ENCODE measurements at regions not wholly inside any gene's neighbourhood (a gene's known extent, or its start where the extent isn't known, plus 50 kb on each side); places are given as distances from the start of the nearest gene placed in this dataset.
"Not testable (repeated sequence)": the region's sequence is repeated elsewhere in the genome, so short reads cannot be mapped to it uniquely, and the experiment has no call there.

- WGBS, 4 donors, result 64 to 84% (median 76%) methylated on average over 5 to 8 of the region's 8 CpGs
- ATAC-seq (peak; percentile 63 to 83 (median 78)), DNase-seq (peak in 1 of 5 donors; percentile 19)
- intact Hi-C loops (cut with DNase I), result loop anchor here in 1 of 10 donors (10.0 kb wide), 1 partner anchor 47 kb away; no protein-coding TSS in a partner anchor
- H3K9me3 ChIP-seq, result no peaks in the 10 kb centered on the region
- no peak overlapping the region for H3K4me3 ChIP-seq
- peaks cover 0 to 46% (median 35%) of the 10 kb centered on the region in 12 donors for H3K4me1 ChIP-seq
- H3K27me3 ChIP-seq, result no peaks in the 10 kb centered on the region
- peak overlapping the region in 10 of 12 donors; percentile 25 to 89 (median 61) for H3K27ac ChIP-seq
- no peaks in the 10 kb centered on the region for H3K36me3 ChIP-seq
- no peak for TF ChIP-seq POLR2A (IDR thresholded peaks at IDR 0.05)
- TF ChIP-seq CTCF (IDR thresholded peaks at IDR 0.05), result no peak
These were observed 116.6 kb upstream of the TNRC6C start for GRCh38 chr17:77841742-77842527.

DNA sequence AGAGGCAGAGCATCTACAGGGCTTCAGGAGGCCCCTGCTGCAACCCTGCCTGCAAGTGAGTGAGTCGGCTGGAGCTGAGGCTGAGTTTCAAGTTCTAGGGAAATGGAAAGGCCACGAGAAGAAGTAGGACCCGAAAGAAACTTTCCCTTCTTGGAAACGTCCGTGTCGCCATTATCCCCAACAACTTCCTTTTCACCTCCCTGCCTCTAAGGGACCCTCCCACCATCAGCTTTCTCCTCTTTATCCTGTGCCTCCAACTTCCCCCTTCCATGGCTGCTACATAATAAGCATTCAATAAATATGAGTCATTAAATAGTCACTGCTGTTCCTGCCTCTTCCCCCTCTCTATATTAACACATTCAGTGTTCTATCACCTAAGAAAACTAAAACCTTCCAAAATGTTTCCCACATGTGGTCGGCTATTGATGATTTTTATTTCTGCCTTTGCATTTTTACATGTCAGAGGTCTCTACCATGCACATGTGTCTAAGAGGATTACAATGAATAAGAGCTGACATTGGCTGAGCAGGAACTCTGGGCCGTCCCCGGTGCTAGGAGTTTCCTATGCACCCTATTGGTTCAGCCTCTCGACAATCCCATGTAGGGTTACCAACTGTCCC is 115.9 kb upstream of the TNRC6C start:
- no peak for TF ChIP-seq CTCF (IDR thresholded peaks at IDR 0.05)
- ATAC-seq, result no peak
- DNase-seq, result peak in 1 of 5 donors; percentile 7
- Histone ChIP-seq H3K4me3 (no peak overlapping the region), H3K4me1 (peaks cover 0 to 47% (median 36%) of the 10 kb centered on the region in 12 donors), H3K9me3 (no peaks in the 10 kb centered on the region), H3K27me3 (no peaks in the 10 kb centered on the region), H3K27ac (peak overlapping the region in 10 of 12 donors; percentile 25 to 89 (median 60)), H3K36me3 (no peaks in the 10 kb centered on the region)
- intact Hi-C loops (cut with DNase I), result loop anchor here in 1 of 10 donors (10.0 kb wide), 1 partner anchor 48 kb away; no protein-coding TSS in a partner anchor
- WGBS, 4 donors, result 64 to 70% (median 67%) methylated on average over 10 of the region's 10 CpGs

- not testable (repeated sequence) for ATAC-seq, H3K27me3 ChIP-seq, H3K9me3 ChIP-seq, DNase-seq, H3K4me3 ChIP-seq, H3K36me3 ChIP-seq
- Histone ChIP-seq H3K27ac (peak overlapping the region in 1 of 12 donors; percentile 70), H3K4me1 (peaks cover 0 to 47% (median 36%) of the 10 kb centered on the region in 12 donors)
- WGBS, 4 donors, result 88 to 93% (median 92%) methylated on average over 13 of the region's 13 CpGs
- intact Hi-C loops (cut with DNase I), result loop anchor here in 1 of 10 donors (10.0 kb wide), 1 partner anchor 49 kb away; no protein-coding TSS in a partner anchor
These were observed 115.1 kb upstream of the TNRC6C start for GRCh38 chr17:77843255-77843895.

GRCh38 chr17:77843896-77844295 is 114.6 kb upstream of the TNRC6C start:
- Histone ChIP-seq H3K4me3 (no peak overlapping the region), H3K36me3 (no peaks in the 10 kb centered on the region), H3K9me3 (no peaks in the 10 kb centered on the region), H3K27me3 (no peaks in the 10 kb centered on the region), H3K4me1 (peaks cover 0 to 47% (median 34%) of the 10 kb centered on the region in 12 donors), H3K27ac (peak overlapping the region in 1 of 12 donors; percentile 70)
- DNase-seq, result no peak
- WGBS, 4 donors, result 81 to 84% (median 82%) methylated on average over 2 of the region's 2 CpGs
- ATAC-seq, result no peak
- intact Hi-C loops (cut with DNase I), result loop anchor here in 1 of 10 donors (10.0 kb wide), 1 partner anchor 49 kb away; no protein-coding TSS in a partner anchor
- TF ChIP-seq POLR2A (IDR thresholded peaks at IDR 0.05), result no peak
- TF ChIP-seq CTCF (IDR thresholded peaks at IDR 0.05), result no peak
